ENCODE measurements at regions not wholly inside any gene's neighbourhood (a gene's known extent, or its start where the extent isn't known, plus 50 kb on each side); places are given as distances from the start of the nearest gene placed in this dataset.

GRCh38 chr4:160510928-160511327 lies 1408.0 kb downstream of the RAPGEF2 start:
- no peaks in the 10 kb centered on the region for H3K9me1 ChIP-seq (ENCODE audit: control insufficient read depth, extremely low read depth, insufficient read depth, low read length)
- no peaks in the 10 kb centered on the region for H3K79me2 ChIP-seq (ENCODE audit: control insufficient read depth, insufficient read depth, low read length)
- no peaks in the 10 kb centered on the region for H3K27me3 ChIP-seq (ENCODE audit: control insufficient read depth, extremely low read depth, insufficient read depth, low read length)
- H4K20me1 ChIP-seq (ENCODE audit: control insufficient read depth, extremely low read depth, insufficient read depth, low read length): no peaks in the 10 kb centered on the region
- no peaks in the 10 kb centered on the region for H3K4me1 ChIP-seq (ENCODE audit: control insufficient read depth, extremely low read depth, insufficient read depth, low read length)
- H3K36me3 ChIP-seq (ENCODE audit: control insufficient read depth in 2 of 2, extremely low read depth in 1 of 2, insufficient read depth in 2 of 2, low read length in 2 of 2): no peaks in the 10 kb centered on the region
- no peak overlapping the region for H2AFZ ChIP-seq (ENCODE audit: control insufficient read depth, low read length)
- no peak for FAIRE-seq
- peak; percentile 7 for DNase-seq (ENCODE audit: low read depth, low spot score)
- dilution Hi-C loops (cut with MboI; ENCODE audit: extremely low pct_ligation_motif_present, low sequenced_read_pairs): no loop called here
- H3K4me2 ChIP-seq (ENCODE audit: control insufficient read depth, extremely low read depth, insufficient read depth, low read depth, low read length): no peak overlapping the region
- no peak overlapping the region for H3K4me3 ChIP-seq (ENCODE audit: control insufficient read depth in 2 of 3, extremely low read depth in 1 of 3, insufficient read depth in 2 of 3, low read depth in 1 of 3, low read length in 3 of 3)
- no peak for TF ChIP-seq EZH2 (IDR thresholded peaks at IDR 0.05; ENCODE audit: low read length)
- peaks cover 2% of the 10 kb centered on the region for H3K9me3 ChIP-seq (ENCODE audit: control insufficient read depth, low read depth, low read length)
- no peak overlapping the region for H3K27ac ChIP-seq (ENCODE audit: control insufficient read depth, insufficient read depth, low read length)
- no peak overlapping the region for H3K9ac ChIP-seq (ENCODE audit: control insufficient read depth, extremely low read depth, insufficient read depth, low read length)

GRCh38 chr4:160514126-160514525 lies 1411.2 kb downstream of the RAPGEF2 start:
- Histone ChIP-seq H3K9me3 (ENCODE audit: control insufficient read depth, low read depth, low read length) (peaks cover 2% of the 10 kb centered on the region), H3K9me1 (ENCODE audit: control insufficient read depth, extremely low read depth, insufficient read depth, low read length) (no peaks in the 10 kb centered on the region), H3K4me1 (ENCODE audit: control insufficient read depth, extremely low read depth, insufficient read depth, low read length) (no peaks in the 10 kb centered on the region), H3K4me3 (ENCODE audit: control insufficient read depth in 2 of 3, extremely low read depth in 1 of 3, insufficient read depth in 2 of 3, low read depth in 1 of 3, low read length in 3 of 3) (no peak overlapping the region), H3K36me3 (ENCODE audit: control insufficient read depth in 2 of 2, extremely low read depth in 1 of 2, insufficient read depth in 2 of 2, low read length in 2 of 2) (no peaks in the 10 kb centered on the region), H3K79me2 (ENCODE audit: control insufficient read depth, insufficient read depth, low read length) (no peaks in the 10 kb centered on the region), H3K27me3 (ENCODE audit: control insufficient read depth, extremely low read depth, insufficient read depth, low read length) (no peaks in the 10 kb centered on the region), H4K20me1 (ENCODE audit: control insufficient read depth, extremely low read depth, insufficient read depth, low read length) (no peaks in the 10 kb centered on the region), H3K9ac (ENCODE audit: control insufficient read depth, extremely low read depth, insufficient read depth, low read length) (no peak overlapping the region), H3K4me2 (ENCODE audit: control insufficient read depth, extremely low read depth, insufficient read depth, low read depth, low read length) (no peak overlapping the region), H2AFZ (ENCODE audit: control insufficient read depth, low read length) (no peak overlapping the region), H3K27ac (ENCODE audit: control insufficient read depth, insufficient read depth, low read length) (no peak overlapping the region)
- dilution Hi-C loops (cut with MboI; ENCODE audit: extremely low pct_ligation_motif_present, low sequenced_read_pairs): no loop called here
- DNase-seq (ENCODE audit: low read depth, low spot score) (no peak), FAIRE-seq (no peak)
- TF ChIP-seq EZH2 (IDR thresholded peaks at IDR 0.05; ENCODE audit: low read length): no peak
- TF ChIP-seq CTCF (optimal IDR thresholded peaks at IDR 0.05 in 1 of 3, IDR thresholded peaks at IDR 0.05 in 1 of 3, conservative IDR thresholded peaks at IDR 0.05 in 1 of 3; ENCODE audit: extremely low read depth in 1 of 3, insufficient read depth in 2 of 3, low read length in 3 of 3): no peak

- Histone ChIP-seq H3K79me2 (ENCODE audit: control insufficient read depth, insufficient read depth, low read length) (no peaks in the 10 kb centered on the region), H3K27me3 (ENCODE audit: control insufficient read depth, extremely low read depth, insufficient read depth, low read length) (no peaks in the 10 kb centered on the region), H3K4me2 (ENCODE audit: control insufficient read depth, extremely low read depth, insufficient read depth, low read depth, low read length) (no peak overlapping the region), H3K36me3 (ENCODE audit: control insufficient read depth in 2 of 2, extremely low read depth in 1 of 2, insufficient read depth in 2 of 2, low read length in 2 of 2) (no peaks in the 10 kb centered on the region), H3K27ac (ENCODE audit: control insufficient read depth, insufficient read depth, low read length) (no peak overlapping the region), H3K4me1 (ENCODE audit: control insufficient read depth, extremely low read depth, insufficient read depth, low read length) (no peaks in the 10 kb centered on the region), H3K9me1 (ENCODE audit: control insufficient read depth, extremely low read depth, insufficient read depth, low read length) (no peaks in the 10 kb centered on the region), H4K20me1 (ENCODE audit: control insufficient read depth, extremely low read depth, insufficient read depth, low read length) (no peaks in the 10 kb centered on the region), H3K9me3 (ENCODE audit: control insufficient read depth, low read depth, low read length) (no peaks in the 10 kb centered on the region), H2AFZ (ENCODE audit: control insufficient read depth, low read length) (no peak overlapping the region), H3K9ac (ENCODE audit: control insufficient read depth, extremely low read depth, insufficient read depth, low read length) (no peak overlapping the region), H3K4me3 (ENCODE audit: control insufficient read depth in 2 of 3, extremely low read depth in 1 of 3, insufficient read depth in 2 of 3, low read depth in 1 of 3, low read length in 3 of 3) (no peak overlapping the region)
- no peak for DNase-seq (ENCODE audit: low read depth, low spot score)
- no peak for FAIRE-seq
- dilution Hi-C loops (cut with MboI; ENCODE audit: extremely low pct_ligation_motif_present, low sequenced_read_pairs): no loop called here
- TF ChIP-seq CTCF (optimal IDR thresholded peaks at IDR 0.05 in 1 of 3, IDR thresholded peaks at IDR 0.05 in 1 of 3, conservative IDR thresholded peaks at IDR 0.05 in 1 of 3; ENCODE audit: extremely low read depth in 1 of 3, insufficient read depth in 2 of 3, low read length in 3 of 3) (no peak), EZH2 (IDR thresholded peaks at IDR 0.05; ENCODE audit: low read length) (no peak)
Observed at GRCh38 chr4:160523231-160523630, 1420.4 kb downstream of the RAPGEF2 start.

Data from keratinocyte (primary cell).